Muscle layer of duodenum (tissue), 2 donors: ENCODE measurements at regions not wholly inside any gene's neighbourhood (a gene's known extent, or its start where the extent isn't known, plus 50 kb on each side); places are given as distances from the start of the nearest gene placed in this dataset.

Experiments
- H3K27ac ChIP-seq: one replicate; pipeline ENCODE4 v1.7.0; 2013; ENCODE audit warnings: mild to moderate bottlenecking, low read length
- H3K27me3 ChIP-seq: one replicate; pipeline ENCODE4 v1.7.0; 2013; ENCODE audit warnings: low read depth, mild to moderate bottlenecking, control low read depth, low read length
- H3K36me3 ChIP-seq, 2 donors: one replicate each; pipeline ENCODE4 v1.7.0; 2013; ENCODE audit warnings: low read length in 2 of 2, control low read depth in 1 of 2, mild to moderate bottlenecking in 1 of 2; ENCODE audit not compliant: insufficient read depth in 2 of 2, control insufficient read depth in 1 of 2
- H3K4me1 ChIP-seq, 2 donors: one replicate each; pipeline ENCODE4 v1.7.0; 2013; ENCODE audit warnings: low read length in 2 of 2, mild to moderate bottlenecking in 2 of 2, control low read depth in 1 of 2, moderate library complexity in 1 of 2; ENCODE audit not compliant: insufficient read depth in 2 of 2, control insufficient read depth in 1 of 2
- H3K4me3 ChIP-seq, 2 donors: one replicate each; pipeline ENCODE4 v1.7.0; 2013; ENCODE audit warnings: low read length in 2 of 2, low read depth in 1 of 2, mild to moderate bottlenecking in 1 of 2
- H3K9me3 ChIP-seq, 2 donors: one replicate each; pipeline ENCODE4 v1.7.0; 2013; ENCODE audit warnings: low read length in 2 of 2, control low read depth in 1 of 2, mild to moderate bottlenecking in 1 of 2; ENCODE audit not compliant: control insufficient read depth in 1 of 2
- donor health status: healthy.

GRCh38 chr13:73290844-73291243 is 232.0 kb downstream of the KLF5 start:
- Histone ChIP-seq H3K27me3 (no peaks in the 10 kb centered on the region), H3K4me3 (no peak overlapping the region), H3K4me1 (no peaks in the 10 kb centered on the region), H3K9me3 (no peaks in the 10 kb centered on the region), H3K27ac (no peak overlapping the region), H3K36me3 (no peaks in the 10 kb centered on the region)

GRCh38 chr13:73288596-73288995 is 229.8 kb downstream of the KLF5 start:
- H3K9me3 ChIP-seq = no peaks in the 10 kb centered on the region
- no peaks in the 10 kb centered on the region for H3K4me1 ChIP-seq
- H3K27me3 ChIP-seq = no peaks in the 10 kb centered on the region
- H3K27ac ChIP-seq = no peak overlapping the region
- H3K4me3 ChIP-seq = no peak overlapping the region
- H3K36me3 ChIP-seq = no peaks in the 10 kb centered on the region

GRCh38 chr13:73287831-73288230 is 229.0 kb downstream of the KLF5 start:
- no peak overlapping the region for H3K4me3 ChIP-seq
- H3K4me1 ChIP-seq = no peaks in the 10 kb centered on the region
- H3K9me3 ChIP-seq = no peaks in the 10 kb centered on the region
- H3K36me3 ChIP-seq = no peaks in the 10 kb centered on the region
- no peaks in the 10 kb centered on the region for H3K27me3 ChIP-seq
- no peak overlapping the region for H3K27ac ChIP-seq

GRCh38 chr13:73286942-73287620 is 228.3 kb downstream of the KLF5 start:
- H3K27ac ChIP-seq = no peak overlapping the region
- H3K9me3 ChIP-seq = no peaks in the 10 kb centered on the region
- H3K27me3 ChIP-seq = no peaks in the 10 kb centered on the region
- H3K36me3 ChIP-seq = no peaks in the 10 kb centered on the region
- no peak overlapping the region for H3K4me3 ChIP-seq
- no peaks in the 10 kb centered on the region for H3K4me1 ChIP-seq

DNA sequence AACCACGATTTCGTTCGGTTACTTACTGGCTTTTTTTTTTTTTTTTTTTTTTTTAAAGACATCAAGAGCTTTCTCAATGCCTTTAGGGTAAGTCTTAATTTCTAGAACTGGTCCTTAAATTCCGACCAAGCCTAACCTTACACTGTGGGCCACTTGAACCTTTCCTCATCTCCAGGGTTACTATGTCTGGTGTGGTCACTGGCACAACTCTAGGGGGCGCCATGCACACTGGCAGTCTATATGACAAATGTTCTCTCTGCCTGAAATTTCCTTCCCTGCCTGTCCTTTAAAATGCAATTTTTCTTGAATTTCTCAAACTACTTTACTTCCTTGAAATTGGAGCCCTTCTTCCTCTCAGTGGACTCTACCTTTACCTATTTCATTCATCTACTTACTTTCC is 227.4 kb downstream of the KLF5 start:
- no peaks in the 10 kb centered on the region for H3K36me3 ChIP-seq
- no peak overlapping the region for H3K27ac ChIP-seq
- H3K27me3 ChIP-seq = no peaks in the 10 kb centered on the region
- no peaks in the 10 kb centered on the region for H3K9me3 ChIP-seq
- no peaks in the 10 kb centered on the region for H3K4me1 ChIP-seq
- no peak overlapping the region for H3K4me3 ChIP-seq

DNA sequence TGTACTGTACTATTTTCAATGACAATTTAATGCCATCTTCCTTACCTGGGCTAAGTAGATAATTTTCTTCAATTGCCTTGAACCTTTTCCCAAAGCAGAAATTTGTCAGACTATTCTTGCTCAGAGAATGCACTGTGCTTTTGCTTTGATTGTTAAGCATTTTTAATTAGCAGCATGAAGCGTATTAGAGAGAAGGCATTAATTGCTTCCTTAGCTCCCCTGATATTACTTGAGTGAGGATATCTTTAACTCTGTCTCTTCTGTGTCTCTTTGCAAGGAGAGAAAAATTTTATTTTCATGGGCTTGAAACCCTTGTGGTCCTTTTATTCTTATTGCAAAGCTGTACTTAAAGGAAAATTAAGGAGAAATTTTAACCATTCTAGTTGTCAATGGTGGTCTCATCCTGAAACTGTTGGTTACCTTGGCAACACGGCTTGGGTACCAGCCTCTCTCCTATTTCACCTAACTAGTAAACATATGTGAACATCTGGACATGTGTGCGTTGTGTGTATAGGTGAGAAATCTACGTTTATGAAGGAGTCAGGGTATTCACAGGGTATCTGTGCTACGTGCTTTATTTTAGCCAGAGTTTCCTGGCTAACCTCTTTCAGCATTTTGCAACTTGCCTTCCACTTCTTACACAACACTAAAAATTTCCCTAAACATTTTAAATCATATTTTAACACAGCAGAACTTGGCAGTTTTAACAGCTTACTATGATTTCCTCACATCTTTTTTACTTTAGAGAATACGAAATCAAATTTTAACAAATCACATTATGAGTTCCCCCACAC is 225.5 kb downstream of the KLF5 start:
- Histone ChIP-seq H3K4me1 (no peaks in the 10 kb centered on the region), H3K27ac (no peak overlapping the region), H3K36me3 (no peaks in the 10 kb centered on the region), H3K9me3 (no peaks in the 10 kb centered on the region), H3K27me3 (no peaks in the 10 kb centered on the region), H3K4me3 (no peak overlapping the region)

GRCh38 chr13:73283636-73284035 is 224.8 kb downstream of the KLF5 start:
- Histone ChIP-seq H3K9me3 (no peaks in the 10 kb centered on the region), H3K4me3 (no peak overlapping the region), H3K27ac (no peak overlapping the region), H3K4me1 (no peaks in the 10 kb centered on the region), H3K27me3 (no peaks in the 10 kb centered on the region), H3K36me3 (no peaks in the 10 kb centered on the region)

DNA sequence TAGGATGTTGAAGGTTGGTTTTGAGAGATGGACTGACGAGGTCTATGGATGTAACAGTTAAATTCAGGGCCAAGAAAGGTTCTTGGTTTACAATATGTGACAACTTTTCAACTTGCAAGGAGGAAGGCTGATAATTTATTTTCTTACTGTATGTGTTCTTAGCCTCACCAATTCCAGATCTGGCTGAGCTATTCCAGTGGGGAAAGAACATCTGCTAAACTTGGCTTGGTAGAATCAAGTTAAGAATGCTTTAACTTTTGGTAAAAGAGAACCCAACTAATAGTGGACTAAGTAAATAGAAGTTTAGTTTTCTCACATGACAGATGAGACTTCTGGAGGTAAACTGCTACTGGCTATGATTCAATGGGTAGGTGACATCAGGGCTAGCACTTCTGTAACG is 222.9 kb downstream of the KLF5 start:
- Histone ChIP-seq H3K36me3 (no peaks in the 10 kb centered on the region), H3K4me3 (no peak overlapping the region), H3K27ac (no peak overlapping the region), H3K9me3 (no peaks in the 10 kb centered on the region), H3K4me1 (no peaks in the 10 kb centered on the region), H3K27me3 (no peaks in the 10 kb centered on the region)

DNA sequence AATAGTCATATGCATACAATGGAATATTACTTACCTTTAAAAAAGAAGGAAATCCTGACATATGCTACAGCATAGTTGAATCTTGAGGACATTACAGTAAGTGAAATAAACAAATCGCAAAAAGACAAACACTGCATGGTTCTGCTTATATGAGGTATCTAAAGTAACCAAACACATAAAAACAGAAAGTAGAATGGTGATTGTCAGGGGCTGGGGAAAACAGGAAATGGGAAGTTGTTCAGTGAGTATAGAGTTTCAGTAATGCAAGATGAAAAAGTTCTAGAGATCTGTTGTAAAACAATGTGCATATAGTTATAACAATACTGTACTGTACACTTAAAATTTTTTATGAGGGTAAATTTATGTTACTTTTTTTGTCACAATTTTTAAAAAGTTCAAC is 219.4 kb downstream of the KLF5 start:
- Histone ChIP-seq H3K9me3 (no peaks in the 10 kb centered on the region), H3K27ac (no peak overlapping the region)

DNA sequence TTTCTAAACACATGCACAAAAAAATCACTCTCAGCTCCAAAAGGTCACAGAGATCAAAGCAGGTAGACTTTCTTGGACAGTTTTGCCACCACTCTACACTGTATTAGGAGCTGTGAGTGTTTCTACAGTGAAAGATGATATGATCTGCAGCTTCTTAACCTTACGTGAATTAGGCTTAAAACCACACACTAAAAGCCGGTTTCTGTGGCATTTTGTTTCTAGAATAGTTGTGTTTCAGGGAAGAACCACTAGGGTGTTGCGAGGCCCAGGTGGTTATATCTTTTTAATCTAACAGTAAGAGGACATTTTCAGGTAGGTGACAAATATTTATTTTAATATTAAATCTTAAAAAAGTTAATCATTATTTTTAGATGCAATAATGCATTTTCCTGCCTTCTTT is 216.4 kb downstream of the KLF5 start:
- Histone ChIP-seq H3K4me3 (no peak overlapping the region), H3K4me1 (no peaks in the 10 kb centered on the region), H3K36me3 (no peaks in the 10 kb centered on the region), H3K27me3 (no peaks in the 10 kb centered on the region), H3K9me3 (no peaks in the 10 kb centered on the region), H3K27ac (no peak overlapping the region)

More for the DNA sequence above, 219.4 kb downstream of the KLF5 start:
- Histone ChIP-seq H3K4me3 (no peak overlapping the region), H3K36me3 (no peaks in the 10 kb centered on the region), H3K4me1 (no peaks in the 10 kb centered on the region), H3K27me3 (no peaks in the 10 kb centered on the region)

GRCh38 chr13:73274147-73274546 is 215.3 kb downstream of the KLF5 start:
- H3K27me3 ChIP-seq = no peaks in the 10 kb centered on the region
- H3K9me3 ChIP-seq = no peaks in the 10 kb centered on the region
- no peaks in the 10 kb centered on the region for H3K4me1 ChIP-seq
- H3K27ac ChIP-seq = no peak overlapping the region
- H3K36me3 ChIP-seq = no peaks in the 10 kb centered on the region
- no peak overlapping the region for H3K4me3 ChIP-seq

DNA sequence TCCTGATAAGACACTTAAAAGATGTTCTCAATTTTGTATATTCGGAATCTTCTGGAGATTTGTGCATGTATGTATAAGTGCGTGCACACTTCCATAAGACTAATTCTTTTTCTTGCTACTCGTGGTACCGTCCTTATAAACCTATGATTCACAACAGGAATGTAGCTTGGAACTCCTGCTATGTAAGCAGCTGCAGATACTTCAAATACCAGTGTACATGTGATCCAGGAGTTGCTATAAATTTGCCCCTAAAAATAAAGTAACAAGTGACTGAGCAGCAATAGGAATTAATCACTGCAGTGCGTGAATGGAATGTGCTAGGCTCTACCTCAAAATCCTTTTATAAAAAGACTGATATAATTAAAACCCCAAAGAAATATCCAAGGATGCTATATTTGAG is 214.9 kb downstream of the KLF5 start:
- Histone ChIP-seq H3K27ac (no peak overlapping the region), H3K4me1 (no peaks in the 10 kb centered on the region), H3K36me3 (no peaks in the 10 kb centered on the region), H3K27me3 (no peaks in the 10 kb centered on the region), H3K9me3 (no peaks in the 10 kb centered on the region), H3K4me3 (no peak overlapping the region)
